ENCODE measurements at regions not wholly inside any gene's neighbourhood (a gene's known extent, or its start where the extent isn't known, plus 50 kb on each side); places are given as distances from the start of the nearest gene placed in this dataset.
"Not testable (repeated sequence)": the region's sequence is repeated elsewhere in the genome, so short reads cannot be mapped to it uniquely, and the experiment has no call there.

- TF ChIP-seq CTCF (IDR thresholded peaks at IDR 0.05) = no peak
- H3K4me3 ChIP-seq = no peak overlapping the region
- no peak overlapping the region for H3K27ac ChIP-seq
- DNase-seq (ENCODE audit: low spot score) = no peak
These were observed 488.2 kb upstream of the RAB6C start for GRCh38 chr2:129491308-129491707.

GRCh38 chr2:129492548-129492947 is 486.9 kb upstream of the RAB6C start:
- H3K27ac ChIP-seq = no peak overlapping the region
- H3K4me3 ChIP-seq = no peak overlapping the region
- DNase-seq (ENCODE audit: low spot score) = no peak
- TF ChIP-seq CTCF (IDR thresholded peaks at IDR 0.05) = no peak

GRCh38 chr2:129499747-129500146 is 479.7 kb upstream of the RAB6C start:
- no peak for TF ChIP-seq CTCF (IDR thresholded peaks at IDR 0.05)
- no peak overlapping the region for H3K27ac ChIP-seq
- no peak overlapping the region for H3K4me3 ChIP-seq
- no peak for DNase-seq (ENCODE audit: low spot score)

- DNase-seq (ENCODE audit: low spot score) = no peak
- no peak for TF ChIP-seq CTCF (IDR thresholded peaks at IDR 0.05)
- Histone ChIP-seq H3K27ac (no peak overlapping the region), H3K4me3 (no peak overlapping the region)
These were observed 476.7 kb upstream of the RAB6C start for GRCh38 chr2:129502781-129503180.

GRCh38 chr2:129504646-129505045 is 474.8 kb upstream of the RAB6C start:
- DNase-seq (ENCODE audit: low spot score) = no peak

GRCh38 chr2:129518937-129519336 is 460.5 kb upstream of the RAB6C start:
- no peak overlapping the region for H3K4me3 ChIP-seq

More at GRCh38 chr2:129504646-129505045, 474.8 kb upstream of the RAB6C start:
- Histone ChIP-seq H3K27ac (no peak overlapping the region), H3K4me3 (no peak overlapping the region)
- no peak for TF ChIP-seq CTCF (IDR thresholded peaks at IDR 0.05)

GRCh38 chr2:129532158-129532557 is 447.3 kb upstream of the RAB6C start:
- H3K4me3 ChIP-seq; DNase-seq (ENCODE audit: low spot score); H3K27ac ChIP-seq: not testable (repeated sequence)

More at GRCh38 chr2:129518937-129519336, 460.5 kb upstream of the RAB6C start:
- H3K27ac ChIP-seq = no peak overlapping the region
- no peak for DNase-seq (ENCODE audit: low spot score)
- no peak for TF ChIP-seq CTCF (IDR thresholded peaks at IDR 0.05)

- Histone ChIP-seq H3K27ac (no peak overlapping the region), H3K4me3 (no peak overlapping the region)
- TF ChIP-seq CTCF (IDR thresholded peaks at IDR 0.05) = no peak
- DNase-seq (ENCODE audit: low spot score) = no peak
These were observed 430.6 kb upstream of the RAB6C start for GRCh38 chr2:129548880-129549279.

All from coronary artery (tissue), 2 donors.